Right lung (tissue), 2 donors: ENCODE measurements at regions not wholly inside any gene's neighbourhood (a gene's known extent, or its start where the extent isn't known, plus 50 kb on each side); places are given as distances from the start of the nearest gene placed in this dataset.
"Not testable (repeated sequence)": the region's sequence is repeated elsewhere in the genome, so short reads cannot be mapped to it uniquely, and the experiment has no call there.

Source experiments
- DNase-seq, 2 donors: peaks; one replicate each; pipeline ENCODE4 v3.0.0-alpha.2; 2013

DNA sequence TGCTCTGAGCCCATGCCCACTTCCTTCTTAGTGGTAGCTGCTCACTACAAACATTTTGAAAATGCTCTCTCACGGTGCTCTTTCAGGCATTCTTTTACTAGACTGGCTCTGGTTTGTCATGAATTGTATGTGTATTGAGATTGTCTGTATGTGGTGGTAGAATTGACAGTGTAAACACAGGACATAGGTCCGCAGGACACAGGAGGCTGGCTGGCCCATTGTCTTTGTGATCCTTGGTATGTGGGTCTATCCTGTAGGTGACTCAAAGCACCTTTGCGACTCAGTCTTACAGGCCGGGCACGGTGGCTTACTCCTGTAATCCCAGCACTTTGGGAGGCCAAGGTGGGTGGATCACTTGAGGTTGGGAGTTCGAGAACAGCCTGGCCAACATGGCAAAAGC lies 250.9 kb downstream of the C12orf75 start:
- DNase-seq: no peak

DNA sequence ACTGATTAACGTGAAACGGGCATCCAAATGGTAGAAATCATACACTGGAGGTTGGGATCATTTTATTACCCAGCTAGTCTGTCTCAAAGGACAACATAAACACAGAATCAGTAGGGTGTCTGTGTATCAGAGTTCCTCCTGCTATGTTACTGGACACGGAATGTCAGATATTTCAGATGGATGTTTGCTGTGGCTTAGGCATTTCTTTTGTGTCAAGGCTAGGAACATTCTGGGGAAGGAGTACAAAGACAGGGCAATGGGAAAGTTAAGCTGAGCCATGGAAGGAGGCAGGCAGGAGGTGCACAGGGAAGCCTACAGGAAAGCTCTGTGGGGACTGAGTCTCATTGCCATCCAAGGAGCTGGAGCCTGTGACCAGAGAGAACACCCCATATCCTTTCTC lies 254.6 kb downstream of the C12orf75 start:
- DNase-seq: no peak

DNA sequence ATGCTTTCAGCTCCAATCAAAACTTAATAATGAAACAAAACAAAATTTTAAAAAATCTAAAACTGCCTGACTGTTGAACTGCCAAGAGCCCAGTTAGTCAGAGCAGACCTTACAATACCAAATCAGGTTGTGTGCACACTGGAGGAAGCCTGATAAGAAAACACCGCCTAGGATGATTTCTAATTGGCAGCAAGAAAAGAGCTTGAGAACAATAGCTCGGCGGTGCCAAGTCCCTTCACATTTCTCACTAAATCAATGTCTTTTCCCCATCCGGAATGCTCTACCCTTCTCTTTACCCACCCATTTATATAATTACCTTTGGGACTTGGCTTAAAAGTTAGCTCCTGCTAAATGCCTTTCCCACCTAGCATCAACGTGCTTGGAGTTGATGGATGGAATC lies 256.7 kb downstream of the C12orf75 start:
- no peak for DNase-seq

DNA sequence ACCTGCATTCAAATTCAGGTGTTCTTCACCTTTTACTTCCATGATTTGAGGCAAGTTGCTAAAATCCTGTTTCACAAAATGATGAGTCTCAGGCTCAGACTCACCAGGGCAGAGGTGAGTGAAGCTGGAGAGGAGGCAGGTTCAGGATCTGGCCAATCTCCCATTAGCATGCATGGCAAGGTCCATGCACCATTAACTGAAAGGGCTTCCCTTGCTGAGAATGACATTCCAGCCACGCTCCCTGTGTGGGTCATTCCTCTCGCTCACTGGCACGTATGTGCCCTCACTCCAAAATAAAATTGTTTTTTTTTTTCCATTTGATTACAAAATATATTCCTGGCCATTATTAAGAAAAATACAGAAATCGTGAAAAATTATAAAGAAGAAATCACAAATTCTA lies 257.6 kb downstream of the C12orf75 start:
- DNase-seq: no peak

DNA sequence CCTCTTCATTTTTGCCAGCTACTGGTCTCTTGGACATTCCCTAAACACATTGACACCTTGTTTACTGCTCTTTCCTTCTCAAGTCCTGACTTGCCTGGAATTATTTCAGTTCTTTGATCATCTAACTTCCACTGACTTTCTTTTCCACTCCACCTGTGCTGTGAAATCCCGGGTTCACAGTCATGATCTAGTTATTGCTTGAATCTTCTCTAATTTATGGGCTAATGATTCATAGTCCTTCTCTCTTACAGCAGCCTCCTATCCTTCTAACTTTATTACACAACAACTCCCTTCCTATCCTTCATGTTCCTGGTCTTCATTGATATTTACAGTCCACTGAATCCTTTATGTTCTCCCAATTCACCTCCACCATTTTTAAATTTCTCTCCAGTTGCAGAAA lies 260.1 kb downstream of the C12orf75 start:
- no peak for DNase-seq

DNA sequence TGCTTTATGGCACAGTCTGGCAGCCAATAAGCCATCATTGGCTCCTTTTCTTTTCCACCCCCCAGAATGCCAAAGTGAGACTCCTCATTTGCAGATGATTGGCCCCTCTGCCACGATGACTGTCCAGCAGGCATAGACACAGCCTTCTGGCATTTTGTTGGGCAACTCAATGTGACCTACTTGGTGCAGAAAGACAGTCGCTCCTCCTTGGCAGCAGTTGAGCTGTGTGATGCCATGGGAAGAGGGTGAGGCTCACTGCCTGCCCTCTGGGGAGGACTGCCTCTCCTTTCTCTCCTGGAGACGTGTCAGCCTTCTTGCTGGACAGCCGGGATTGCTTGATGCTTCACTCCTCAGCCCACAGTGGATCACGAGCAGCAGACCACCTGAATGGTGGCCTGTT lies 264.9 kb downstream of the C12orf75 start:
- DNase-seq: no peak

DNA sequence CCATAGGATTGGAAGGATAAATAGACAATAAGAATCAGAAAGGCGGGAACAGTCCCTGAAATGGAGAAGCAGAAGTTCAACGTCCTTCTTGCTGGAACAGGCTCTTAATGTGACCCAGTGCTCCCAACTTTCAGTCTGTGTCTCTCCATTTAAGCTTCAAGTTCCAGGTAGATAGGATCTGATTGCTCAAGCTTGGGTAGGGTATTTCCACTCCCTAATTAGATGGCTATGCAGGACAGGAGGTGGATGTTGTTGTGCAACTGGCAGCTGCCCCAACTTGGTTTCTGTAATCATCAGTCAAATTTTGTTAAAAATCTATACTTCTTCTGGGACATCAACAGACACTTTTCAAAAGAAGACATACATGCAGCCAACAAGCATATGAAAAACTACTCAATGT lies 266.2 kb downstream of the C12orf75 start:
- no peak for DNase-seq

DNA sequence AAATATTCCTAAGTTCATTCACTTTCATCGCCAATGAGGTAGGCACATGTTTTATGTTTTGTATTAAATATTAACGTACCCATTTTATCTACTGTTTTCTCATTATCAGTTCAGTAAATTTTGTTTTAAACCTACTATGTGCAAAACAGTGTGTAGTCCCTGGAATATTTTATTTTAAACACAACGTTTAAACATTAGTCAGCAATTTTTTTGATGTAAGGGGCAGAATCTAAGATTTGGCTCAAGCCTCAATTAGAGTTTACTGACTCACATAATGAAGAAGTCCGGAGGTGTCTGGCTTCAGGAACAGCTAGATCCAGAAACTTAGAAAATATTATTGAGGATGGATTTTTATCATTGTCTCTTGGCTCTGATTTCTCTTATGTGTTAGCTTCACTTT lies 267.5 kb downstream of the C12orf75 start:
- DNase-seq: no peak

DNA sequence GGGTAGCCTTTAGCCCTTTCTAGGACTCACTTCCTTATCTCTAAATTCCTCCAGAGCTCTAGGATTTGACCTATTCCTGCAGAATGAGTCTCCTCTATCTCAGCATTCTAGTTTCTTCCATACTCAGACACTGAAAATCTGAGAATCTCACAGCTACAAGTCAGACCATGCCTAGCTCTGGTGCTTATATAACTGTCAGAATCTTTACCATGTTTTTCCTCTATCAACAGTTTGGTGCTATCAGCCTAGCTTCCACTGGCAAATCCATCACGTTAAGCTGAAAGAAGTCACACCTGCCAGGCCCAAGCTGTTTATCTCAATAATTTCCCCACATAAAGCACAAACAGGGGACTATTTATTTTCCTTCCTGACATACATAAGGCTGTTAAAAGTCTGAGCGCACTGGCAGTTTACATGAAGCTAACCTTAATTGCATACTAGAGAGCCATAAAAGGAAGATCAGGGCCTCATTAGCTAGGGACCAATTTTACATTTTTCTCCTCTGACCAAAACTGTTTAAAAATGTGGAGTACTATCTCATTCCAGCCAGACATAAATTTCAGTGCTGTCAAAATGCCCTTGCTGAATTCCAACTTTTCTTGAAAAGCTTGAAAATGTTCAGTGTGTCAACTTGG lies 270.5 kb downstream of the C12orf75 start:
- DNase-seq: no peak

DNA sequence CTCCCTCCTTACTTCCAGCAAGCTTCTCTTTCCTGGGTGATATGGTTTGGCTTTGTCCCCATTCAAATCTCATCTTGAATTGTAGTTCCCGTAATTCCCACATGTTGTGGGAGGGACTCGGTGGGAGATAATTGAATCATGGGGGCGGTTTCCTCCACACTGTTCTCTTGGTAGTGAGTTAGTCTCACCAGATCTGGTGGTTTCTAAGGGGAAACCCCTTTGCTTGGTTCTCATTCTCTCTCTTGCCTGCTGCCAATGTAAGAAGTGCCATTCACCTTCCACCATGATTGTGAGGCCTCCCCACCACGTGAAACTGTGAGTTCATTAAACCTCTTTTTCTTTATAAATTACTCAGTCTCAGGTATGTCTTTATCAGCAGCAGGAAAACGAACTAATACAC lies 271.8 kb downstream of the C12orf75 start:
- DNase-seq: not testable (repeated sequence)

DNA sequence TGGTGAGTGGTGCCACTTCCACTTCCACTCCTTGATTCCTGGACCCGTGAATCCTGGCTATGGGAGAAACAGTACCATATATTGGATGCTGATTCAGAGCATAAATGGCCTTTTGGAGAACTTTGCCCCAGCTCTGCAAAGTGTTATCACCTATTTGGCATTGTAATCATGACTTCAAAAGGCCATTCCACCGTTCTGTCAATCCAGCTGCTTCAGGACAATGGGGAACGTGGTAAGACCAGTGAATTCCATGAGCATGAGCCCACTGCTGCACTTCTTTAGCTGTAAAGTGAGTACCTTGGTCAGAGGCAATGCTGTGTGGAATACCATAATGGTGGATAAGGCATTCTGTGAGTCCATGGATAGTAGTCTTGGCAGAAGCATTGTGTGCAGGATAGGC lies 273.8 kb downstream of the C12orf75 start:
- DNase-seq: not testable (repeated sequence)

DNA sequence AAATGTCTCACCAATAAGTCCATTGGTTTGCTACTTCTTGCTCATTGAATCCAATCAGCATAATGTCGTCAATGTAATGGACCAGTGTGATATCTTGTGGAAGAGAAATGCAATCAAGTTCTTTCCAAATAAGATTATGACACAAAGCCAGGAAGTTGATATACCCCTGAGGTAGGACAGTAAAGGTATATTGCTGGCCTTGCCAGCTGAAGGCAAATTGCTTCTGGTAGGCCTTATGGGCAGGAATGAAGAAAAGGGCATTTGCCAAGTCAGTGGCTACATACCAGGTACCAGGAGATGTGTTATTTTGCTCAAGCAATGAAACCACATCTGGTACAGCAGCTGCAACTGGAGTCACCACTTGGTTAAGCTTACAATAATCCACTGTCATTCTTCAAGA lies 276.1 kb downstream of the C12orf75 start:
- DNase-seq: not testable (repeated sequence)

DNA sequence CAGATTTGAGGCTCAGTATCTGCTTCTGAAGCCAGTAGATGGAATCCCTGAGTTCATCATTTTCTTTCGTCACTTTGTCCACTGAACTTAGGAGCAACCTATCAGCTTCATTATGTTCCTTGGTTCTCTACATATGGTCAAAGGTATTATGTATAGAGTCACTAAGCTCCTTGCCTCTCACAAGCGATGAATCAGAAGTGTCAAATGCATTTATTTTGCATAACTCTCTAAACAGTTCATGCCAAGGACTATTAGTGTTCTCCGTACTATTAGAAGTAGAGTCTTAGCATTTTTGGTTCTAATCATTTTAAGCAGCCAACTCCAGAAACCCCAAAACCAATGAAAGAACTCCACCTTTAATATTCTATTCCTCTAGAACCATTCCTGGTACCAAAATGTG lies 278.5 kb downstream of the C12orf75 start:
- not testable (repeated sequence) for DNase-seq

DNA sequence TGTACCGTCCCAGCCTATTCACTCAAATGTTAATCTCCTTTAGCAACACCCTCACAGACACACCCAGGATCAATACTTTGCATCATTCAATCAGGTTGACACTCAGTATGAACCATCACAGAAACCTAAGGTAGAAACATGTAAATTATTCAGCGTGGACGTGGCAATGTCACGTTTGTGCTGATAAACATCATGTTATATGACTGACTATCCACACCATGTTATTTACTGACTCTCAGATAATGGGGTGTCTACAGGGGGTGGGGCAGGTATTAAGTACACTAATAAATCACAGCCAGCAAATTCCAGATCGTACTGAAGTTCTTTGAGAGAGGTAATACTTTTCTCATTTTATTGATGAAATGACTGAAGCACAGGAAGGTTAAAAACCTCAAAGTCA lies 280.0 kb downstream of the C12orf75 start:
- DNase-seq: no peak

DNA sequence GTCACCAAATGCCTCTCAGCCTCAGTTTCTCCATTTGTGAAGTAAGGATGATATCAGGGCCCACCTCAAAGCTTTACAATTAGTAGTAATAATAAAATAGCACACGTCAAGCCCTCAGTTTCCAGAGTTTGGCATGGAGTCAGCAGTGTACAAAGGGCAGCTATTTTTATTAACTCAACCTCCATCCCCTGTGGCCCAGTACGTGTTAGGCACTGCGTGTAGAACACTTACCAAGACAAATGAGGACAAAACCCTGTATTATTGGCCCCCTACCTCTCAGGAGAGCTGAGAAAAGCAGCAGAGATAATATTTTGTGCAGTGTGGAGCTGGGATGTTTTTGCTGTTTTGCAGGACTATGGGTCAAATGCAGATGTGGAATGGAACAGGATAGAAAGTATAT lies 280.8 kb downstream of the C12orf75 start:
- DNase-seq: no peak

DNA sequence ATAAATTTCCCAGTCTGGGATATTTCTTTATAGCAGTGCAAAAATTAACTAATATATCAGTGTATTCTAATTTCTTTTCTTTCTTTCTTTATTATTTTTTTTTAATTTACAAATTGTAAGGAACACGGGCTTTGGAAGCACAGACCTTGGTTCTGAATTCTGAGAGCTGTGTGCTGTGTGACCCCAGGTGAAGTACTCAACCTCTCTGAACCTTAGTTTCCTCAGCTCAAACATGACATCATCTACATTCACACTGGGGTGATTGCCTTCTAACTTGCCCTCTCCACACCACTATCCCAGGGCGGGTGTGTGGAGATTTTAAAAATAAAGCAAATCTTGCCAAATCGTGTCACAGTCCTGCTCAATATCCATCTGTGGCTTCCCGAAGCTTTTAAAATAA lies 282.8 kb downstream of the C12orf75 start:
- no peak for DNase-seq

DNA sequence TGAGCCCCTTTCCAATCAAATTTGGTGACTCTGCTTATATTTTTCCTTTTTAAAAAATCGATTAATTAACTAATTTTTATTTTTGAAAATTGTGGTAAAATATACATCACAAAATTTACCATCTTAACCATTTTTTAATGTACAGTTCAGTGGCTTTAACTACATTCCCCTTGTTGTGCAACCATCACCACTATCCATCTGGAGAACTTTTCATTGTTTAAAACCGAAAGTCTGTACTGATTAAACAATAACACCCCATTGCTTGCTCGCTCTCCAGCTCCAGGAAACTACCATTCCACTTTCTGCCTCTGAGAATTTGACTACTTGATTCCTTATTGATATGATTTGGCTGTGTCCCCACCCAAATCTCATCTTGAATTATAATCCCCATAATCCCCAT lies 283.4 kb downstream of the C12orf75 start:
- no peak for DNase-seq

DNA sequence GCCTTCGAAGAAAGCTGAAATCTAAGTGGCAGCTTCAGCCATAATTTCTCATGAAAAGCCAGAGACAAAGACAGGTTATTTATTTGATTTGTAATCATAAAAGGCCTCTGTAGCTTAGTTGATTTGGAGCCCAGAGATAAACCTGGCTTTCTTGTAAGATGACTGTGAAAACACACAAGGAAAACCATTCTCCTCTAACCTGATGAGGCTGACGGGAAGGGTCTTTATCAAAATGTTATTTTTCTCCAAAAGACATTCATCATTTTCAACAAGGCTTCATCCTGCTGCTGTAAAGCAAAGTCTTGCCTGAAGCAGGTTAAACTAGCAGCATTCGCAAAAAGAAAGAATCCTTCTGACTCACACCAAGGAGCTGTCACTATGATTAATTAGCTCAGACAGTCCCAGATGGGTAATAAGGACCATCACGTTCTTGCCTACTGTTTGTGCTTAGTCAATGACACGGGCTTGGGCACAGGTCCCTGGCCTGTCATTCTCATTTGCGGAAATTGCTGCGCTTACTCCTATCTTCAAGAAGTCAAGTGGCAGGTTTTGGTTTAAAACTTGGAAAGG lies 286.6 kb downstream of the C12orf75 start:
- DNase-seq: no peak

DNA sequence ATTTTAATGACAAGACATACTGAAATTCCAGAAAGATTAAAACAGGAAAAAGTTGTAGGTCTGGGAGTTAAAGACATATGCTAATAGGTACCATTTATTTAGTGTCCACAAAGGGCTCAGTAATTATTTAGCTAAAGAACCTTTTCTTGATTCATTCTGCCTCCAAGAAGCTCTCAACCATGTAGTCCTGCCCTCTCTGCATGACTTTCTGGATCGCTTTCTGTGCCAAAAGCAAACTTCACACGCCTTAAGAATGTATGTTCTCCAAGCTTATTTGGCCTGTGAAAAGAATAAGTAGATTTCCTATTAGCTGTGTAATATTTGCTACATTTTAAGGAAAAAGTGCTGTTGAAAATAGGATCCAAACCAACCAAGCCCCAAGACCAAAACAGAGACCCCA lies 291.7 kb downstream of the C12orf75 start:
- DNase-seq: no peak

DNA sequence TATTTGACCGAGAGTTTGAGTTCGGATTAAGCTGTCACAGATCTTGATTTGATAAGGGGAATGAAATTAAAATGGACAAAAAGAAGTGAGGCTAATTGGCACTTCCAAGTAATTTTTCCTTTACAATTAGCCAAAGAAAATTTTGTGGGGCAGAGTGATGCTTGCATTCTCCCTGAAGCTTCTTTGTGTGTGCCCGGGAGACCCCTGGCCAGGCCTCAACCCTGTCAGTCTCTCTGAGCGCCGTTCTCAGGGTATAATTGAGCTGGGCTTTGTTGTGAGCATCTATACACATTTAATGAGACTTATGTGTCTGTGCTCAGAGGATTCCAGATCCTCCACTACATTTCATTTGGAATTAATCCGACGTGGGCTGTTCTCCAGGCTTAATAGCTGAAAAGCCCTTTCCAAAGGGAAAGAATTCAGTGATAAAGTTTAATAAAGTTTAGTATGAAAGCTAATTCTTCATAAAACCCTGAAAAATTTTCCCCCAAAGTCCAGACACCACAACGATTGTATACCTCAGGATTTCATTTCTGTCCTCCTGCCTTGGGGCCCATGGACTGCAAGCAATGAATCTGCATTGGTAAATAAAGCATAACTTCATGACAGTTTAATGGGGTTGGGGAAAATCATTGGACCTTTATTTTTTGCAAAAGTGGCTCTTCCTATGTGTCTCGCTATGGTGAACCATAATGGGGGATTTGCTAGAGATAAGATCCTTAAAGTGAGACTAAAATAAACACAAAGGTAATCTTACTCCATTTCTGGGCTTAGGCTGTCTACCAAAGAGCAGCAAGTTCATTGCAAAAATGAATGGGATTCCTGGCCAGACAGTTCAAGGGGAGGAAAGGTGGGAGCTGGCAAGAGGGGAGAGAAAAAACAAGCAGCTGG lies 292.6 kb downstream of the C12orf75 start:
- no peak for DNase-seq

DNA sequence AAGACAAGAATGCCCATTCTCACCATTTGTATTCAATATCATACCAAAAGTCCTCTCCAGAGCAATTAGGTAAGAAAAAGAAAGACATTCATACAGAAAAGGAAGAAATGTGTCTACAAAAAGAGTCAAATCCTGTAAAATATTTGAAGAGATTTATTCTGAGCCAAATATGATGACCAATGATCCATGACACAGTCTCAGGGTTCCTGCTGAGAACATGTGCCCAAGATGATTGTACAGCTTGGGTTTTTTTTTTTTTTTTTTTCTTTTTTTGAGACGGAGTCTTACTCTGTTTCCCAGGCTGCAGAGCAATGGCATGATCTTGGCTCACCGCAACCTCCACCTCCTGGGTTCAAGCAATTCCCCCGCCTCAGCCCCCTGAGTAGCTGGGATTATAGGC lies 296.2 kb downstream of the C12orf75 start:
- no peak for DNase-seq

DNA sequence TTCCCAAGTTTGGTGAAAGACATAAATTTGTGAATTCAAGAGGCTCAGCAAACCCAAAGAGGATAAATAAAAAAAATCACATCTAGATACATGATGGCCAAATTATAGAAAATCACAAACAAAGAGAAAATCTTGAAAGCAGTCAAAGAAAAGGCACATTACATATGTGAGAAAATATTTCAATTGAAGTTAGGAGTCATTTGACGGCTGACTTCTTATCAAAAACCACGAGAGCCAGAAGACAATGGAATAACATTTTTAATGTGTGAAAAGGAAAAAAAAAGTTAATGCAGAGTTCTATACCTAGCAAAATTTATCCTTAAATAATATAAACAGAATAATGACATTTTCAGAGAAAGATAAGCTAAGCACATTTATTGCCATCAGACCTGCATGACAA lies 307.0 kb downstream of the C12orf75 start:
- DNase-seq: no peak

DNA sequence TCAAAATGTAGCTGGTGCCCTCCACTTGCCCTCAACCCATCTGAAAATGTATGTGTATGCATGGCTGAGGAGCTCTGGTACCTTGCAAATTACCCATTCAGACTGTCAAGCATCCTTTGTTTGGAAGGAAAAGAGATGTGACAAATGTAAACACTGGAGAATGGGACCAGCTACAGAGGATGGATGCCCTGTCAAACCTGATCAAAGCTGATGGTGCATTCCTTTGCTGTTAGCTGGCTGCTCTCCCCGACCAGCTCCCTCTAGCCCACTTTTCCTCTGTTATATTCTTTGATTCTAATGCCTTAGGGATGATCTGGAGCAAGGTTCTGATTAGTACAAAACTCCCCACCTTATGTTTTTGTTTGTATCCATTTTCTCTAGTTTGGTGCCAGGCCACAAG lies 310.3 kb downstream of the C12orf75 start:
- no peak for DNase-seq
